OCI-LY1 (cell line): ENCODE measurements at regions not wholly inside any gene's neighbourhood (a gene's known extent, or its start where the extent isn't known, plus 50 kb on each side); places are given as distances from the start of the nearest gene placed in this dataset.

Experiments used
- H2AFZ ChIP-seq: fragments of 200-600 bp; sonication (generic), shearing (Covaris generic); 2 replicates; pipeline ENCODE4 v1.6.0; 2014; ENCODE audit warnings: antibody characterized with exemption, mild to moderate bottlenecking, low read length
- H3F3A ChIP-seq: fragments of 200-600 bp; sonication (generic), shearing (Covaris generic); 2 replicates; pipeline ENCODE4 v1.6.0; 2014; ENCODE audit warnings: mild to moderate bottlenecking, antibody characterized with exemption, low read length, moderate library complexity; ENCODE audit not compliant: insufficient read depth
- H3K27ac ChIP-seq: fragments of 200-600 bp; sonication (generic); 2 replicates; pipeline ENCODE4 v1.5.1; 2014; ENCODE audit warnings: low read length, mixed run types, mild to moderate bottlenecking, low read depth; ENCODE audit not compliant: poor library complexity, severe bottlenecking
- H3K27me3 ChIP-seq: fragments of 200-600 bp; sonication (generic); 2 replicates; pipeline ENCODE4 v1.6.0; 2014; ENCODE audit warnings: antibody characterized with exemption, mild to moderate bottlenecking, low read length, moderate library complexity; ENCODE audit not compliant: insufficient read depth
- H3K36me3 ChIP-seq: fragments of 200-600 bp; sonication (generic); 2 replicates; pipeline ENCODE4 v1.6.1; 2014; ENCODE audit warnings: mild to moderate bottlenecking, antibody characterized with exemption, low read length, moderate library complexity, mixed read lengths; ENCODE audit not compliant: insufficient read depth
- H3K4me1 ChIP-seq: fragments of 200-600 bp; sonication (generic); 2 replicates; pipeline ENCODE4 v1.5.1; 2014; ENCODE audit warnings: mild to moderate bottlenecking, low read length, moderate library complexity; ENCODE audit not compliant: insufficient read depth, severe bottlenecking
- H3K4me2 ChIP-seq: fragments of 200-600 bp; sonication (generic), shearing (Covaris generic); 2 replicates; pipeline ENCODE4 v1.6.1; 2014; ENCODE audit warnings: low read length
- H3K4me3 ChIP-seq: fragments of 200-600 bp; sonication (generic); 2 replicates; pipeline ENCODE4 v1.5.1; 2014; ENCODE audit warnings: low read length, low read depth, mild to moderate bottlenecking, mixed read lengths; ENCODE audit not compliant: poor library complexity, severe bottlenecking
- H3K79me2 ChIP-seq: fragments of 200-600 bp; shearing (Covaris generic); 2 replicates; pipeline ENCODE4 v1.6.1; 2016; ENCODE audit warnings: mixed run types, low read length, mixed read lengths; ENCODE audit not compliant: insufficient read depth
- H3K9ac ChIP-seq: fragments of 200-600 bp; sonication (generic), shearing (Covaris generic); 2 replicates; pipeline ENCODE4 v1.6.1; 2014; ENCODE audit warnings: mild to moderate bottlenecking, low read length, mixed read lengths
- H3K9me2 ChIP-seq: fragments of 200-600 bp; sonication (generic), shearing (Covaris generic); 2 replicates; pipeline ENCODE4 v1.6.1; 2014; ENCODE audit warnings: low read depth, mild to moderate bottlenecking, low read length, mixed read lengths
- H3K9me3 ChIP-seq: fragments of 200-600 bp; shearing (Covaris generic); 2 replicates; pipeline ENCODE4 v1.6.1; 2014; ENCODE audit warnings: low read length, mixed read lengths
- H4K20me1 ChIP-seq: fragments of 200-600 bp; sonication (generic), shearing (Covaris generic); 2 replicates; pipeline ENCODE4 v1.6.0; 2016; ENCODE audit warnings: mild to moderate bottlenecking, low read length; ENCODE audit not compliant: insufficient read depth
- CTCF ChIP-seq: fragments of 200-600 bp; sonication (generic), shearing (Covaris generic); IDR thresholded peaks from 2 replicates; pipeline ENCODE4 v1.5.1; 2017; ENCODE audit warnings: mild to moderate bottlenecking, antibody characterized with exemption, low read length, moderate library complexity, mixed read lengths
- EZH2 ChIP-seq: fragments of 200-600 bp; sonication (generic), shearing (Covaris generic); IDR thresholded peaks from 2 replicates; pipeline ENCODE4 v1.8.0; 2017; ENCODE audit warnings: borderline replicate concordance, mixed run types, mild to moderate bottlenecking, antibody characterized with exemption, low read length, moderate library complexity, mixed read lengths

GRCh38 chr1:177660188-177660587, 309.7 kb downstream of the SEC16B start:
- H3K27ac ChIP-seq = no peak overlapping the region
- peaks cover 3% of the 10 kb centered on the region; the same call in 1 of the 2 replicates for H3K9me3 ChIP-seq
- H3K4me1 ChIP-seq = no peaks in the 10 kb centered on the region
- H3K9me2 ChIP-seq = no peaks in the 10 kb centered on the region
- H3K27me3 ChIP-seq = no peaks in the 10 kb centered on the region
- no peaks in the 10 kb centered on the region for H4K20me1 ChIP-seq
- no peaks in the 10 kb centered on the region for H3K36me3 ChIP-seq
- no peaks in the 10 kb centered on the region for H3K79me2 ChIP-seq
- no peak overlapping the region for H3K4me2 ChIP-seq
- H3K9ac ChIP-seq = no peak overlapping the region
- no peaks in the 10 kb centered on the region for H3F3A ChIP-seq
- no peak overlapping the region for H2AFZ ChIP-seq
- no peak for TF ChIP-seq CTCF
- no peak for TF ChIP-seq EZH2
- H3K4me3 ChIP-seq = no peak overlapping the region

GRCh38 chr1:177659281-177659680, 310.6 kb downstream of the SEC16B start:
- H3K9me3 ChIP-seq = peaks cover 3% of the 10 kb centered on the region; the same call in 1 of the 2 replicates
- H3K9ac ChIP-seq = no peak overlapping the region
- no peaks in the 10 kb centered on the region for H3F3A ChIP-seq
- no peaks in the 10 kb centered on the region for H3K79me2 ChIP-seq
- no peaks in the 10 kb centered on the region for H3K27me3 ChIP-seq
- H3K27ac ChIP-seq = no peak overlapping the region
- H3K36me3 ChIP-seq = no peaks in the 10 kb centered on the region
- no peaks in the 10 kb centered on the region for H3K9me2 ChIP-seq
- H2AFZ ChIP-seq = no peak overlapping the region
- no peak overlapping the region for H3K4me3 ChIP-seq
- TF ChIP-seq EZH2 (no peak), CTCF (no peak)
- H4K20me1 ChIP-seq = no peaks in the 10 kb centered on the region
- no peak overlapping the region for H3K4me2 ChIP-seq
- H3K4me1 ChIP-seq = no peaks in the 10 kb centered on the region

- H3K79me2 ChIP-seq = no peaks in the 10 kb centered on the region
- peaks cover 3% of the 10 kb centered on the region; the same call in 1 of the 2 replicates for H3K9me3 ChIP-seq
- H3K4me1 ChIP-seq = no peaks in the 10 kb centered on the region
- no peaks in the 10 kb centered on the region for H3K9me2 ChIP-seq
- H3K4me2 ChIP-seq = no peak overlapping the region
- TF ChIP-seq EZH2 (no peak), CTCF (no peak)
- H3F3A ChIP-seq = no peaks in the 10 kb centered on the region
- H3K36me3 ChIP-seq = no peaks in the 10 kb centered on the region
- no peaks in the 10 kb centered on the region for H3K27me3 ChIP-seq
- H4K20me1 ChIP-seq = no peaks in the 10 kb centered on the region
- no peak overlapping the region for H3K9ac ChIP-seq
- no peak overlapping the region for H3K4me3 ChIP-seq
- no peak overlapping the region for H2AFZ ChIP-seq
- H3K27ac ChIP-seq = no peak overlapping the region
These were observed 313.3 kb downstream of the SEC16B start for GRCh38 chr1:177656598-177656997.
